Left forelimb (tissue), 1 donor: ENCODE measurements at regions not wholly inside any gene's neighbourhood (a gene's known extent, or its start where the extent isn't known, plus 50 kb on each side); places are given as distances from the start of the nearest gene placed in this dataset.

Experiments used
- DNase-seq: peaks from one replicate; pipeline ENCODE4 v3.0.0-alpha.2; 2018; ENCODE audit warnings: low spot score

GRCh38 chr5:2291146-2291840, 408.6 kb upstream of the IRX4 start:
- peak; percentile 36 for DNase-seq

- no peak for DNase-seq
Measured at GRCh38 chr5:2289380-2289779, 406.7 kb upstream of the IRX4 start.

- no peak for DNase-seq
Measured at GRCh38 chr5:2288968-2289367, 406.2 kb upstream of the IRX4 start.

GRCh38 chr5:2288466-2288865, 405.7 kb upstream of the IRX4 start:
- no peak for DNase-seq

- DNase-seq = no peak
Measured at GRCh38 chr5:2286250-2286649, 403.5 kb upstream of the IRX4 start.

GRCh38 chr5:2284678-2285077, 402.0 kb upstream of the IRX4 start:
- DNase-seq = no peak

- DNase-seq = no peak
Measured at GRCh38 chr5:2283481-2284045, 400.8 kb upstream of the IRX4 start.

- no peak for DNase-seq
Measured at GRCh38 chr5:2282893-2283292, 400.2 kb upstream of the IRX4 start.

- no peak for DNase-seq
Measured at GRCh38 chr5:2282034-2282690, 399.4 kb upstream of the IRX4 start.

- no peak for DNase-seq
Measured at GRCh38 chr5:2281446-2281845, 398.7 kb upstream of the IRX4 start.

GRCh38 chr5:2280318-2280717, 397.6 kb upstream of the IRX4 start:
- no peak for DNase-seq

GRCh38 chr5:2278825-2279456, 396.2 kb upstream of the IRX4 start:
- no peak for DNase-seq

GRCh38 chr5:2277886-2278285, 395.2 kb upstream of the IRX4 start:
- no peak for DNase-seq

- no peak for DNase-seq
Measured at GRCh38 chr5:2276101-2276500, 393.4 kb upstream of the IRX4 start.

- DNase-seq = no peak
Measured at GRCh38 chr5:2272755-2273154, 390.0 kb upstream of the IRX4 start.

GRCh38 chr5:2272039-2272438, 389.3 kb upstream of the IRX4 start:
- DNase-seq = peak; percentile 33

- peak; percentile 55 for DNase-seq
Measured at GRCh38 chr5:2271316-2271715, 388.6 kb upstream of the IRX4 start.

- peak; percentile 41 for DNase-seq
Measured at GRCh38 chr5:2270467-2270866, 387.7 kb upstream of the IRX4 start.

- DNase-seq = no peak
Measured at GRCh38 chr5:2269656-2270055, 386.9 kb upstream of the IRX4 start.

- DNase-seq = no peak
Measured at GRCh38 chr5:2267991-2268390, 385.3 kb upstream of the IRX4 start.

GRCh38 chr5:2266641-2267240, 384.0 kb upstream of the IRX4 start:
- peak; percentile 8 for DNase-seq

GRCh38 chr5:2265341-2265740, 382.6 kb upstream of the IRX4 start:
- no peak for DNase-seq

GRCh38 chr5:2263763-2264162, 381.0 kb upstream of the IRX4 start:
- peak; percentile 28 for DNase-seq
